ENCODE measurements at regions not wholly inside any gene's neighbourhood (a gene's known extent, or its start where the extent isn't known, plus 50 kb on each side); places are given as distances from the start of the nearest gene placed in this dataset.

GRCh38 chr14:66225337-66225736, 260.8 kb upstream of the CCDC196 start:
- Histone ChIP-seq H2AK5ac (ENCODE audit: low read depth, low read length) (no peak overlapping the region), H3K4ac (ENCODE audit: low read depth, low read length) (no peak overlapping the region), H2BK5ac (ENCODE audit: low read depth, low read length, poor library complexity, severe bottlenecking) (no peak overlapping the region), H4K91ac (ENCODE audit: insufficient read depth, low read depth, low read length) (no peak overlapping the region), H2AFZ (replicated peaks; ENCODE audit: low read length, poor library complexity) (no peak overlapping the region), H4K8ac (ENCODE audit: low read depth in 2 of 2, low read length in 2 of 2) (no peak overlapping the region), H3K4me3 (ENCODE audit: insufficient read depth, low read depth, low read length) (no peak overlapping the region), H3K14ac (replicated peaks; ENCODE audit: low read depth, low read length) (no peak overlapping the region), H3K36me3 (ENCODE audit: control insufficient read depth, insufficient read depth, low read length) (no peaks in the 10 kb centered on the region), H3K4me1 (ENCODE audit: control insufficient read depth, insufficient read depth, low read length) (no peaks in the 10 kb centered on the region), H3K4me2 (ENCODE audit: low read depth, low read length) (no peak overlapping the region), H3K79me1 (ENCODE audit: low read depth in 1 of 2, low read length in 2 of 2) (no peaks in the 10 kb centered on the region), H3K9me3 (ENCODE audit: control insufficient read depth, insufficient read depth, low read length) (peaks cover 12% of the 10 kb centered on the region; the same call in 1 of the 2 replicates), H3K56ac (ENCODE audit: extremely low read depth, insufficient read depth, low read length) (no peak overlapping the region), H3K9me1 (ENCODE audit: insufficient read depth, low read length) (no peaks in the 10 kb centered on the region), H4K5ac (ENCODE audit: low read depth, low read length) (no peak overlapping the region), H4K20me1 (ENCODE audit: insufficient read depth, low read length) (no peaks in the 10 kb centered on the region), H3K27ac (ENCODE audit: insufficient read depth, low read length) (no peak overlapping the region), H3K18ac (ENCODE audit: low read depth, low read length) (no peak overlapping the region), H3K9ac (ENCODE audit: low read depth, low read length) (no peak overlapping the region), H2BK120ac (ENCODE audit: low read depth, low read length) (no peak overlapping the region), H2AK9ac (replicated peaks; ENCODE audit: low read depth, low read length, poor library complexity) (no peak overlapping the region), H2BK15ac (ENCODE audit: low read depth, low read length) (no peak overlapping the region), H3K23ac (ENCODE audit: low read depth, low read length) (no peak overlapping the region), H2BK20ac (ENCODE audit: low read depth, low read length) (no peak overlapping the region), H3K27me3 (ENCODE audit: control insufficient read depth, insufficient read depth, low read length) (no peaks in the 10 kb centered on the region)
- intact Hi-C loops (cut with micrococcal nuclease) (no loop called here), in situ Hi-C loops (cut with MboI; ENCODE audit: low sequenced_read_pairs) (no loop called here), dilution Hi-C loops (cut with HindIII; ENCODE audit: low sequenced_read_pairs, unreplicated experiment) (no loop called here)
- DNase-seq (no peak), ATAC-seq (ENCODE audit: low read depth) (no peak)
- POLR2A ChIA-PET (ENCODE audit: unreplicated experiment) = no interaction called here
- CTCF ChIA-PET = no interaction called here
- no TSS peak for BruUV-seq (replicated peaks)
- TF ChIP-seq MAZ (IDR thresholded peaks at IDR 0.05; ENCODE audit: borderline replicate concordance, low read depth, low read length) (no peak), BHLHE40 (IDR thresholded peaks at IDR 0.05; ENCODE audit: low read depth, low read length) (no peak), NFE2L2 (IDR thresholded peaks at IDR 0.05; ENCODE audit: low read depth, low read length) (no peak)
